ENCODE measurements at regions not wholly inside any gene's neighbourhood (a gene's known extent, or its start where the extent isn't known, plus 50 kb on each side); places are given as distances from the start of the nearest gene placed in this dataset.

DNA sequence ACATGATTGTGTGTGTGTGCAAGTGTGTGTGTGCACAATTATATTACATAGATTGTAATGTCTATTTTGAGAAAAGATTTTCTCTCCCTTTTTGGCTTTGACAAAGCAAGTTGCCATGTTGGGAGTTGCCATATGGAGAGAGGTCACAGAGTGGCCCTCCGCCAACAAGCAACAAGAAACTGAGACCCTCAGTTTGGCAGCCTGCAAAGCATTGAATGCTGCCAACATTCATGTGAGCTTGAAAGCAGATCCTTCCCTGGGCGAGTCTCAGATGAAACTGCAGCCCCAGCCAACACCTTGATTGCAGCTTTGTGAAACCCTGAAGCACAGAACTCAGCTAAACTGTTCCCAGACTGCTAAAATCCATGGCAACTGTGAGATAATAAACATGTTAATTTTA, 498.0 kb downstream of the NR2F1-AS1 start:
- H3K4me1 ChIP-seq (ENCODE audit: control insufficient read depth, insufficient read depth, low read length): peaks cover 14% of the 10 kb centered on the region
- no peaks in the 10 kb centered on the region for H3K27me3 ChIP-seq (ENCODE audit: control insufficient read depth, insufficient read depth, low read length)
- intact Hi-C loops (cut with micrococcal nuclease; ENCODE audit: unreplicated experiment): no loop called here
- H3K27ac ChIP-seq (ENCODE audit: low read length): peak overlapping the region; percentile 59; the same call in 1 of the 2 replicates
- in situ Hi-C loops (cut with HindIII; ENCODE audit: low pct_unique_long_range_greater_than_20kb, low sequenced_read_pairs): no loop called here
- POLR2A ChIA-PET: no interaction called here
- no peak overlapping the region for H3K4me3 ChIP-seq (ENCODE audit: low read depth in 2 of 2, low read length in 2 of 2)
- DNase-seq (ENCODE audit: low read depth, low spot score) (no peak), ATAC-seq (no peak)
- CTCF ChIA-PET: no interaction called here
- TF ChIP-seq POLR2AphosphoS5 (IDR thresholded peaks at IDR 0.05; ENCODE audit: low read depth, low read length) (no peak), SIN3A (IDR thresholded peaks at IDR 0.05; ENCODE audit: borderline replicate concordance, insufficient read depth, low read depth, low read length) (no peak), REST (IDR thresholded peaks at IDR 0.05; ENCODE audit: insufficient read depth in 1 of 2, low read depth in 2 of 2, low read length in 1 of 2) (no peak), TCF7L2 (IDR thresholded peaks at IDR 0.05; ENCODE audit: low read depth, low read length) (no peak)
- TF ChIP-seq, protein P1, sequence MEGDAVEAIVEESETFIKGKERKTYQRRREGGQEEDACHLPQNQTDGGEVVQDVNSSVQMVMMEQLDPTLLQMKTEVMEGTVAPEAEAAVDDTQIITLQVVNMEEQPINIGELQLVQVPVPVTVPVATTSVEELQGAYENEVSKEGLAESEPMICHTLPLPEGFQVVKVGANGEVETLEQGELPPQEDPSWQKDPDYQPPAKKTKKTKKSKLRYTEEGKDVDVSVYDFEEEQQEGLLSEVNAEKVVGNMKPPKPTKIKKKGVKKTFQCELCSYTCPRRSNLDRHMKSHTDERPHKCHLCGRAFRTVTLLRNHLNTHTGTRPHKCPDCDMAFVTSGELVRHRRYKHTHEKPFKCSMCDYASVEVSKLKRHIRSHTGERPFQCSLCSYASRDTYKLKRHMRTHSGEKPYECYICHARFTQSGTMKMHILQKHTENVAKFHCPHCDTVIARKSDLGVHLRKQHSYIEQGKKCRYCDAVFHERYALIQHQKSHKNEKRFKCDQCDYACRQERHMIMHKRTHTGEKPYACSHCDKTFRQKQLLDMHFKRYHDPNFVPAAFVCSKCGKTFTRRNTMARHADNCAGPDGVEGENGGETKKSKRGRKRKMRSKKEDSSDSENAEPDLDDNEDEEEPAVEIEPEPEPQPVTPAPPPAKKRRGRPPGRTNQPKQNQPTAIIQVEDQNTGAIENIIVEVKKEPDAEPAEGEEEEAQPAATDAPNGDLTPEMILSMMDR (IDR thresholded peaks at IDR 0.05): no peak
- no peaks in the 10 kb centered on the region for H3K36me3 ChIP-seq (ENCODE audit: control insufficient read depth, insufficient read depth, low read length)
- peaks cover 17% of the 10 kb centered on the region; the same call in 1 of the 2 replicates for H3K9me3 ChIP-seq (ENCODE audit: control insufficient read depth, insufficient read depth, low read depth, low read length)
- no TSS peak for BruUV-seq (replicated peaks)

DNA sequence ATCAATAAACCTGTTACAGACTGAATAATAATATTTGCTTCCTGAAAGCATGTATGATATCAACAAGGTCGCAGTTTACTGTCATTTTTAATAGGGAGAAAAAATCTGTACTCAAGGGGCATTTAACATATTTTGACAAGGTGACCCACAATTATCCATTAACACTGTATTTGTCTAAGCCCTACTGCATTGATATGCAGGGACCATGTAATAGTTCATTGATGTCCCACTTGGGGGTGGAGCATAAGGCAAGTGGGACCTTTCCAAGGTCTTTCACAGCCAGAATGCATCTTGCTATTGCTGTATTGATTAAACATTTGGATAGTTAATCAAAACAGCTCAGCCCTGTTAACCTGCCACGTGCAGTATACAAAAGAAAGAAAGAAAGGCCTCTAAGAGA, 502.0 kb downstream of the NR2F1-AS1 start:
- Histone ChIP-seq H3K4me3 (ENCODE audit: low read depth in 2 of 2, low read length in 2 of 2) (no peak overlapping the region), H3K36me3 (ENCODE audit: control insufficient read depth, insufficient read depth, low read length) (no peaks in the 10 kb centered on the region; the same call in 1 of the 2 replicates), H3K27me3 (ENCODE audit: control insufficient read depth, insufficient read depth, low read length) (no peaks in the 10 kb centered on the region), H3K4me1 (ENCODE audit: control insufficient read depth, insufficient read depth, low read length) (peaks cover 18% of the 10 kb centered on the region), H3K9me3 (ENCODE audit: control insufficient read depth, insufficient read depth, low read depth, low read length) (peaks cover 16% of the 10 kb centered on the region; the same call in 1 of the 2 replicates), H3K27ac (ENCODE audit: low read length) (peak overlapping the region; percentile 91)
- ATAC-seq (peak; percentile 72), DNase-seq (ENCODE audit: low read depth, low spot score) (no peak)
- intact Hi-C loops (cut with micrococcal nuclease; ENCODE audit: unreplicated experiment) (loop anchor here (10.0 kb wide), 2 partner anchors 144 to 524 kb away; no protein-coding TSS in a partner anchor), in situ Hi-C loops (cut with HindIII; ENCODE audit: low pct_unique_long_range_greater_than_20kb, low sequenced_read_pairs) (no loop called here)
- ChIA-PET CTCF (no interaction called here), POLR2A (no interaction called here)
- no TSS peak for BruUV-seq (replicated peaks)
- TF ChIP-seq TCF7L2 (IDR thresholded peaks at IDR 0.05; ENCODE audit: low read depth, low read length) (no peak; the same call in 1 of the 2 replicates), POLR2AphosphoS5 (IDR thresholded peaks at IDR 0.05; ENCODE audit: low read depth, low read length) (no peak), SIN3A (IDR thresholded peaks at IDR 0.05; ENCODE audit: borderline replicate concordance, insufficient read depth, low read depth, low read length) (no peak), REST (IDR thresholded peaks at IDR 0.05; ENCODE audit: insufficient read depth in 1 of 2, low read depth in 2 of 2, low read length in 1 of 2) (no peak)
- TF ChIP-seq, protein P1 (IDR thresholded peaks at IDR 0.05): no peak
